ENCODE measurements at regions not wholly inside any gene's neighbourhood (a gene's known extent, or its start where the extent isn't known, plus 50 kb on each side); places are given as distances from the start of the nearest gene placed in this dataset.

DNA sequence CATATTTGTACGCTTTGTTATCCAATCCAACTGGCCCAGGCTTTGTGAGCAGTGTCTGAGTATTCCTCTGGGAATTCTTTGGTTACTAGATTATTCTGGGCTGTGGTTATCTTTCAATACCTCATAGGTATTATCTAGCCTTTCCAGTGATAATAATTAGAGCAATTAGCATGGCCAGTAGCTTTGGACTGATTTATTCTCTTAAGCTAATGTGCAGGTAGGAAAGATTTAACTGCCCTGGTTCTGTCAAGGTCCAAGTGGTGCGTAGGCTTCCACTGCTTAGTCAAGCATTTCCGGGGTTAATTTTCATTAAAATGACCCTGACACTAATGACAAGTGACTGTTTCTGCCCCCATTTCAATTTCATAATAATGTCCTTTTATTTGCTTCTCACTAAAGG lies 54.2 kb upstream of the PMFBP1 start:
- no peak for DNase-seq (ENCODE audit: low read depth in 4 of 4, low spot score in 1 of 4)

DNA sequence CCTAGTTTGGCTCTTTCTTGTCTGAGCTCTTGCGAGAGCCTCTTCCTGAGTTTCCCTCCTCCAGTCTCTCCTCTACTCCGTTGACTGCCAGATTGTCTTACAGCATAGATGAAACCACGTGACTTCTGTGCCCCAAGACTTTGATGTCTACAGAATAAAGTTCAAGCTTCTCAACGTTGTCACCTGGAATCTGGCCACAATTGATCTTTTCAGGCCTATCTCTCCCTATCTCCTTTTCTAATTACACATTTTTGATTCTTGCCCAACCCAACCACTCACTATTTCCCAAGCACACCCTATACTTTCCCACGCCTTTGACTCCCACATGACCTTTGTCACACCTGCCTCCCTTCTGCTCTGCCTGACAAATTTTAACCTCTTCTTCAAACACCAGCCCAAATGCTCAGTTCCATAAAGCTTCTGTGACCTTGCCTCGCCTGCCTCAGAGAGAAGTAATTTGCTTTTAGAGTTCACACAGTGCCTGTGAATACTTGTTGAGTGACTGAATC lies 52.4 kb upstream of the PMFBP1 start:
- no peak for DNase-seq (ENCODE audit: low read depth in 4 of 4, low spot score in 1 of 4)

DNA sequence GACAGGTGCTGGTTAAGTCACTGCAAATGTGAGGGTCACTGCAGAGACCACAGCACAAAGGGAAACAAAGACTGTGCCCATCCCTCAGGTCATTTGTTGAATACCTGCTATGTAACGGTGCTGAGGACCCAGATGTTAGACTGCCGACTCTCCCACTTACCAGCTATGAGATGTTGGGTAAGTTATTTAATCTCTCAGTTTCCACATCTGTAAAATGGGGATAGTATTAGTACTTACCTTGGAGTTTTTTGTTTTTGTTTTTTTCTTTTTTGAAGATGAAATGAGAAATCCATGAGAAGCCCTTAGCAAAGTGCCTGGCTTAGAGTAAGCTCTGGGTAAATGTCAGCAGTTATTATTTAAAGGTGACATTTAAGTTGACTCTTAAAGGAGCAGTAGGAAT lies 50.5 kb upstream of the PMFBP1 start:
- no peak for DNase-seq (ENCODE audit: low read depth in 4 of 4, low spot score in 1 of 4)

Data from stimulated activated CD4-positive, alpha-beta T cell treated with anti-CD3 and anti-CD28 coated beads, Interleukin-1b, Interleukin-23, amount 100 ng/mL, for 24 hours (primary cell).